Stimulated activated naive CD8-positive, alpha-beta T cell treated with anti-CD3 and anti-CD28 coated beads, Interleukin-15, amount 100 ng/mL, for 72 hours (primary cell): ENCODE measurements at regions not wholly inside any gene's neighbourhood (a gene's known extent, or its start where the extent isn't known, plus 50 kb on each side); places are given as distances from the start of the nearest gene placed in this dataset.
A peak's percentile ranks its signal among the peaks of the same experiment; 100 is the strongest.

Experiments
- ATAC-seq: fragments of 150-1000 bp; cut with Tn5 transposase; 2 replicates; pipeline ENCODE4 v1.10.0; 2021; ENCODE audit warnings: mild to moderate bottlenecking, moderate library complexity
- DNase-seq, 2 donors: peaks; one replicate each; pipeline ENCODE4 v3.0.0; 2021 to 2022
- H3K27ac Mint-ChIP-seq, 2 donors: one replicate each; pipeline ENCODE4 v1.8.0; 2022; ENCODE audit warnings: mild to moderate bottlenecking in 2 of 2, mixed read lengths in 2 of 2, moderate library complexity in 2 of 2
- H3K27me3 Mint-ChIP-seq: one replicate; pipeline ENCODE4 v1.8.0; 2022; ENCODE audit warnings: mixed read lengths
- H3K4me1 Mint-ChIP-seq: one replicate; pipeline ENCODE4 v1.8.0; 2022; ENCODE audit warnings: mild to moderate bottlenecking, mixed read lengths
- H3K4me3 Mint-ChIP-seq, 2 donors: one replicate each; pipeline ENCODE4 v1.8.0; 2022; ENCODE audit warnings: mild to moderate bottlenecking in 2 of 2, mixed read lengths in 2 of 2, moderate library complexity in 1 of 2
- H3K9me3 Mint-ChIP-seq, 2 donors: one replicate each; pipeline ENCODE4 v1.8.0; 2022; ENCODE audit warnings: mixed read lengths in 2 of 2

GRCh38 chr15:68508485-68509189 lies 70.2 kb upstream of the CORO2B start:
- DNase-seq = no peak
- Mint-ChIP-seq H3K4me3 (no peak overlapping the region), H3K4me1 (peaks cover 8% of the 10 kb centered on the region), H3K27ac (no peak overlapping the region), H3K9me3 (no peaks in the 10 kb centered on the region), H3K27me3 (peaks cover 19% of the 10 kb centered on the region)
- no peak for ATAC-seq

DNA sequence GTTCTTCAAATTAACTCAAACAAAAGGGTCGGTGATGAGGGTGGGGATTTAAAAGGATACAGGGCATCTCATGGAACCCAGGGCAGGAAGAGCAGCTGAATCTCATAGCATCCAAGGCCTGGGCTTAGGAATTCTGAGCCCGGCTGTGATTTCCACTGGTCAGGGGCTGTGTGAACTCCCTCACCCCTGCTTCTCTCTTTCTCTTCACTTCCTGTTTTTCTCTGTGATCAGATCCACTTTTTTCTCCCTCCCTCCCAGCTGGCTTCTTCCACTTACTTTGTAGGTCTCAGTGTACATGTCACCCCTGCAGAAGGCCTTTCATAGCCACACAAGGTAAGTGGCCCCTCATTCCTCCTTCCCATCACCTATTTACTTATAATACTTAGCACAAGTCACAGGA lies 68.2 kb upstream of the CORO2B start:
- Mint-ChIP-seq H3K27ac (no peak overlapping the region), H3K4me1 (no peaks in the 10 kb centered on the region), H3K9me3 (no peaks in the 10 kb centered on the region), H3K27me3 (peaks cover 19% of the 10 kb centered on the region), H3K4me3 (no peak overlapping the region)
- DNase-seq = no peak
- no peak for ATAC-seq

DNA sequence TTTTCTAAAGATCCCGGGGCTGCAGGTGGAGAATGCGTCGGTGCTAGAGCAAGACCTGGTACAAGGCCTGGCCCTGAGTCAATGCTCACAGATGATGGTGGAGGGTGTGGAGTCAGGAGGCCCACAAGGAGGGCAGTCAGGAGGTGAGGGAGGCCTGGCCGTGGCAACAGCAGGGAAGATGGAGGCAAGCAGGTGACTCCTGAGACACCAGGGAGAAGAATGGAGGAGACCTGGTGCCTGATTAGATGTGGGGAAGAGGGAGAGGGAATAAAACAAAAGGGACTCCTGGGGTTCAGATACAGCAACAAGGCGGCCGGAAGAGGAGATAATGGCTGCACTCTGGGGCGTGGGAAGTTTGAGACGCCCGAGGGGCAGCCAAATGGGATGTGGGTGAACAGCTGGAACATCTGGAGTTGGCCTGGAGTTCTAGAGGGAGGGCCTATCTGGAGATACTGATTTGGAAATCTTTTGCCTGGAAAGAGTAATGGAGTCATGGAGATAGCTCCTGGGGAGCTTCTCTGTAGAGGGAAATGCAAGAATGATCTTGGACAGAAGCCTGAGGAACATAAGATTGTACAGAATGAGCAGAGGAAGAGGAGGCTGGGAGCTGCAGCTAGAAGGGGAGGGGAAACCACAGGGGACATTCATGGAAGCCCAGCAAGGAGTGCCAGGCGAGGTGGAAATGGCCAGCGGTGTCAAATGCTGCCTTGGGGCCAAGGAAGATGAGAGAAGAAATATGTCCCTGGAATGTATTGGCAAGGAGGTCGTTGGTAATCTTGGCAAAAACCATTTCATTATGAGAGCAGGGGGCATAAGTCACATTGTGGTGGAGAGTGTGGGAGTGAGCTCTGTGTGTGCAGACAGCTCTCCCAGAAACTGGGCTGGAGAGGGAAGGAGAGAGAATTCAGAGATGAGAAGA lies 67.5 kb upstream of the CORO2B start:
- H3K9me3 Mint-ChIP-seq = no peaks in the 10 kb centered on the region
- H3K27me3 Mint-ChIP-seq = peaks cover 11% of the 10 kb centered on the region
- H3K27ac Mint-ChIP-seq = no peak overlapping the region
- no peak for ATAC-seq
- no peaks in the 10 kb centered on the region for H3K4me1 Mint-ChIP-seq
- no peak overlapping the region for H3K4me3 Mint-ChIP-seq
- no peak for DNase-seq

DNA sequence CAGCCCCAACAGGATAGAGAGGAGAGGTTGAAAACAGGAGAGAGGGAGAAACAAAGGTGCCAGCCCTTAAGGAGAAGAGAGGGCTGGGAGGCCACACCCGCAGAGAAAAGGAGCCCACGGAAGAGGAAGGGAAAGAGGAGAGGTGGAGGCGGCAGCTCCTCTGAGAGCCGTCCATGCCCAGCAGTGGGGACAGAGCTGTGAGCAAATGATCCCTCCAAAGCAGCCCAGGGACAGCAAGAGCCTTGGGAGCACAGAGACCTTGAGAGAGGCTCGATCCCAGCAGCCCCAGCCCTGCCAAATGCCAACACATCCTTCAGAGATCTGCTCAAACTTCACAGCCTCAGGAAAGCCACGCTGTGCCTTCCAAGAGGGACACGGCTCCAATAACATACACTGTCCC lies 66.7 kb upstream of the CORO2B start:
- no peak for ATAC-seq
- peaks cover 10% of the 10 kb centered on the region for H3K27me3 Mint-ChIP-seq
- DNase-seq = no peak
- no peak overlapping the region for H3K27ac Mint-ChIP-seq
- H3K4me1 Mint-ChIP-seq = no peaks in the 10 kb centered on the region
- H3K4me3 Mint-ChIP-seq = no peak overlapping the region
- H3K9me3 Mint-ChIP-seq = no peaks in the 10 kb centered on the region

- no peak overlapping the region for H3K4me3 Mint-ChIP-seq
- no peaks in the 10 kb centered on the region for H3K9me3 Mint-ChIP-seq
- ATAC-seq (no peak), DNase-seq (no peak)
- no peak overlapping the region for H3K27ac Mint-ChIP-seq
- peaks cover 10% of the 10 kb centered on the region for H3K27me3 Mint-ChIP-seq
- H3K4me1 Mint-ChIP-seq = no peaks in the 10 kb centered on the region
Measured at GRCh38 chr15:68512598-68512997, 66.2 kb upstream of the CORO2B start.

- Mint-ChIP-seq H3K27ac (no peak overlapping the region), H3K4me1 (no peaks in the 10 kb centered on the region), H3K4me3 (no peak overlapping the region), H3K9me3 (no peaks in the 10 kb centered on the region), H3K27me3 (peaks cover 28% of the 10 kb centered on the region)
- ATAC-seq (no peak), DNase-seq (no peak)
Measured at GRCh38 chr15:68515371-68516095, 63.3 kb upstream of the CORO2B start.

DNA sequence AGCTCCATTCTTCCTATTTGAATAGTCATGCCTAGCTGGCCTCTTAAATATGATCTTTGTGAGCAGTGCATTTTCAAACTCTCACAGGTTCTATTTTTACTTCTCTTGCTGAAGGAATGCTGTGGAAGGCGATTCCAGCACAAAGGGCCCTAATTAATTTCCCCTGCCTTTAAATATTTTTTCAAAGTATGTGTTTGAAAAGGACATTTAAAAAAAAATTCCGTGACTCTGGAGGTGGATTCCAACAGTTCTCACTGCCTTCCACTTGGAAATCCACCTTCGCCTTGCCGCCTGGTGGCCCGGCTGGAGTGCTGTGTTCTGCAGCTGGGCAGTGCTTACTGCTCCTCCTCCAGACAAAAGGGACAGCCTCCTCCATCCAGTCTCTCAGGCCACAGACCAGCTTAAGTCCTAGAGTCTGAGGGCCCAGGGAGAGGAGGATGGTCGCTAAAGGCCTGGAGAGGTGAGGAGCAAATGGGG lies 61.5 kb upstream of the CORO2B start:
- no peaks in the 10 kb centered on the region for H3K9me3 Mint-ChIP-seq
- no peak overlapping the region for H3K27ac Mint-ChIP-seq
- H3K4me1 Mint-ChIP-seq = no peaks in the 10 kb centered on the region
- ATAC-seq (no peak), DNase-seq (no peak)
- H3K27me3 Mint-ChIP-seq = peaks cover 28% of the 10 kb centered on the region
- no peak overlapping the region for H3K4me3 Mint-ChIP-seq

- DNase-seq = no peak
- ATAC-seq = no peak
- H3K27me3 Mint-ChIP-seq = peaks cover 35% of the 10 kb centered on the region
- H3K4me1 Mint-ChIP-seq = no peaks in the 10 kb centered on the region
- H3K4me3 Mint-ChIP-seq = no peak overlapping the region
- no peak overlapping the region for H3K27ac Mint-ChIP-seq
- H3K9me3 Mint-ChIP-seq = no peaks in the 10 kb centered on the region
Measured at GRCh38 chr15:68518046-68518445, 60.7 kb upstream of the CORO2B start.

DNA sequence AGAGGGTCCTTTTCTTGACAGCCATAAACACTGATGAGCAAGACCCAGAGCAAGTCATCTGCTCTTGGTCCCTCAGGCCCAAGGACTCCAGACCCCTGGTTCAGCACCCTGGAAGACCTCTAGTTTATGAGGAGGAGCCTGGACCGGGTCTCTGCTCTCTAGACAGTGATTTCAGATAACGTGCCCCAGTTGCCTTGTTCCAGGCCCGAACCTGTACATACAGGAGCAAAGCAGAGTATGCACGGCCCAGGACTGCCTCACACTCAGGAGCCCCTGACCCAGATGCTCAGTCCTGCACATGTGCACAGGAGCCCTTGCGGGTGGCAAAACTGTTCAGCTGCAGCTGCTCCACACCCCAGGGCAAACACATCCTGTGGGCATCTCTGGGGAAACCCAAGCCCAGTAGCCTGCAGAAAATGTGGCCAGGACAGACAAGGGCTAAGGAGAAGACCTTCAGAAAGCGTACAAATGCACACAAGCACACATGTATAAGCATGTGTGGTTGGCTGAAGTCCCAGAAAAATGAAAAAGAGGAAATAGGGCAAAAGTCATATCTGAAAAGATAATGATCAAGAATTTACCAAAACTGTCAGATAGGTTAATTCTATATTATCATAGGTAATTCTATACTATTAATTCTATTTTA lies 59.9 kb upstream of the CORO2B start:
- ATAC-seq = no peak
- Mint-ChIP-seq H3K4me3 (no peak overlapping the region), H3K27me3 (peaks cover 42% of the 10 kb centered on the region), H3K27ac (no peak overlapping the region), H3K4me1 (no peaks in the 10 kb centered on the region), H3K9me3 (no peaks in the 10 kb centered on the region)
- no peak for DNase-seq

DNA sequence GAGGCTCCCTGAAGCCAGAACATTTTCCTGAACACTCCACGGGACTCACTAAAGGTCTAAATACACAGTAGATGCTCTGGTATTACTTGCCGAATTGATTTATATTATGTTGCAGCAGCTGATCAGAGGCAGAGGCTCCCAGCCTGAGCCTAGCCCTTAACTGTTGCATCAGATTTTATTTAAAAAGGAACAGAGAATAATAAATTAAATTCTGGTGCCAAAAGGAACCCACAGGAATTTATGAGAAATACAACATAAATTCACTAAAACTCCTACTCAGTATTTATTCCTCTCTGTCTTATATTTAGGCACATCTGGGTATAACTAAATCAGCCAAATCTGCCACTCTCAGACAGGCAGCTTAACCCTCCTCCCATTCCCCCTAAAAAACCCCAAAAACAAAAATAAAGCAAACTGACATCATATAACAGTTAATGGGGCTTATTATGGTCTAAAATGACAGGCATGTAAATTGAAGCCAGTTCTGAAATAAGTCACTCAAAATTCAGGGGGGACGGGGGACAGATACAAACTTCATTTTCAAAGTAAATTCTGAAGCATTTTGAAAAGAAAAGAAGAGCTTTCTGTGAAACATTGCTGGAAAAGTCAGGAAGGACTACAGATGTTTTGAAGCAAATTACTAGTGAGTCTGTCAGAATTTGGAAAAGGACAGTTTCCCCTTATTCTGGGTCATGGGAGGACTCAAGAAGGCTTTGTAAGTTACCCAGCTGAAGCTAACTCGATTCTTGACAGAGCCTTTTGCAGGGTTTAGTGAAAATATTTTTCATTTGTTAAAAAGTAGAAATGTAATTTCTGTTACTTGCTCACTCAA lies 53.8 kb upstream of the CORO2B start:
- ATAC-seq (no peak), DNase-seq (no peak)
- H3K27ac Mint-ChIP-seq = no peak overlapping the region
- H3K4me1 Mint-ChIP-seq = peaks cover 30% of the 10 kb centered on the region
- H3K9me3 Mint-ChIP-seq = no peaks in the 10 kb centered on the region
- H3K27me3 Mint-ChIP-seq = peaks cover 44% of the 10 kb centered on the region
- H3K4me3 Mint-ChIP-seq = no peak overlapping the region

- DNase-seq (no peak), ATAC-seq (no peak)
- no peak overlapping the region for H3K27ac Mint-ChIP-seq
- H3K9me3 Mint-ChIP-seq = peaks cover 0 to 2% of the 10 kb centered on the region in 2 donors
- peaks cover 37% of the 10 kb centered on the region for H3K27me3 Mint-ChIP-seq
- H3K4me1 Mint-ChIP-seq = peaks cover 30% of the 10 kb centered on the region
- H3K4me3 Mint-ChIP-seq = no peak overlapping the region
Measured at GRCh38 chr15:68525815-68526214, 53.0 kb upstream of the CORO2B start.

DNA sequence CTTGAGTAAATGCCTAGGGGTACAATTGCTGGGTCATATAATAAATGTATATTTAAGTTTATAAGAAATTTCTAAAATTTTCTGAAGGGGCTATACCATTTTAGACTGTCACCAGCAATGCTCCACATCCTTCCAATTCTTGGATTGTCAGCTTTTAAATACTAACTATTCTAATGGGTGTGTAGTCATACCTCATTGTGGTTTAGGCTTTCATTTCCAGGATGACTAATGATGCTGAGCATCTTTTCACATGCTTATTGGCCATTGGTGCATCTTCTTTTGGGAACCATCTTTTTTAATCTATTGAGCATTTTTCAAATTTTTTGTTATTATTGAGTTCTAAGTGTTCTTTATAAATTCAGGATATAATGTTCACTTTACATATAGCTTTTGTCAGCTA lies 52.5 kb upstream of the CORO2B start:
- peaks cover 30% of the 10 kb centered on the region for H3K4me1 Mint-ChIP-seq
- peaks cover 42% of the 10 kb centered on the region for H3K27me3 Mint-ChIP-seq
- H3K9me3 Mint-ChIP-seq = peaks cover 0 to 7% of the 10 kb centered on the region in 2 donors
- H3K27ac Mint-ChIP-seq = no peak overlapping the region
- H3K4me3 Mint-ChIP-seq = no peak overlapping the region
- no peak for DNase-seq
- ATAC-seq = peak; percentile 96

DNA sequence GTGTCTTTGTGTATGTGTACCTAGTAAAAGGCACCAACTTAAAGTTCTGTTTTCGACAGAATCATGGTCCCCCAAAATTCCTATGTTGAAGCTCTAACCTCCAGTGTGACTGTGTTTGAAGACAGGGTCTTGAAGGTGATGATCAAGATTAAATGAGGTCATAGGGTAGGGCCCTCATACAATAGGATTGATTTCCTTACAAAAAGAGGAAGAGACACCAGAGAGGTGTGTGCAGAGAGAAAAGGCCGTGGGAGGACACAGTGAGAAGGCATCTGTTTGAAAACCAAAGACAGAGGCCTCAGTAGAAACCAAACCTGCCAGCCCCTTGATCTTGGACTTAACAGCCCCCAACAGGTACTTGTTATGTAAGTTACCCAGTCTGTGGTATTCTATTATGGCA lies 52.0 kb upstream of the CORO2B start:
- Mint-ChIP-seq H3K4me3 (no peak overlapping the region), H3K4me1 (peaks cover 30% of the 10 kb centered on the region), H3K27me3 (peaks cover 43% of the 10 kb centered on the region), H3K9me3 (peaks cover 0 to 8% of the 10 kb centered on the region in 2 donors), H3K27ac (no peak overlapping the region)
- DNase-seq = no peak
- ATAC-seq = no peak

DNA sequence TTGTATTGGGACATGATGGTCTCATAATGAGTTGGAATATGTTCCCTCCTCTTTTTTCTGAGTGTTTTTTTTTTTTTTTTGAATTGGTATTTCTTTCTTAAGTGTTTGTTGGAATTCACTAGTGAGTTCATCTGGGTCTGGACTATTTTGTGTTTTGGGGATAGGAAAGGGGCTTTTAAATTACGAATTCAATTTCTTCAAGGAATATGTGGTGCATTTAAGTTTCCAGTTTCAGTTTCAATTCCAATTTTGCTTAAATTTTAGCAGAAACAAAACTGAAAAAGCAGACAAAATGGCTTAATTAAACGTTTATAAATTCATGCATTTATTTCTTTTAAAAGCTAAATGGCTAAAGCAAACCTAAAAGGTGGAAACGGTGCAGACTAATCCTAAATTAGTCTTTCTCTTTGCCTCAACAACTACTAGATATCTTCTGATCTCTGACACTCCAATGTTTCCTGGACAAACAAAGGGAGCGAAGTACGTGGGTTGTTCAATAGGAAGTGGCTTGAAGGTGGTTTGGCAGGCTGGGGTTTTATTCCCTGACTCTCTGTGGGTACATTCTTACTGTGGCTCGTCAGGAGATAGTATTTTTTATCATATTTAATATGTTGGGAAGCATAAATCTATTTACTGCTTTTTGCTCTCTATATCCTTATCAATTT lies 50.0 kb upstream of the CORO2B start:
- Mint-ChIP-seq H3K9me3 (peaks cover 16 to 25% of the 10 kb centered on the region in 2 donors), H3K4me3 (peak overlapping the region in 1 of 2 donors; percentile 9), H3K27ac (no peak overlapping the region), H3K4me1 (peaks cover 30% of the 10 kb centered on the region), H3K27me3 (peaks cover 26% of the 10 kb centered on the region)
- no peak for DNase-seq
- no peak for ATAC-seq
